ENCODE measurements at regions not wholly inside any gene's neighbourhood (a gene's known extent, or its start where the extent isn't known, plus 50 kb on each side); places are given as distances from the start of the nearest gene placed in this dataset.

GRCh38 chr1:87437663-87438295 is 109.1 kb downstream of the LMO4 start:
- DNase-seq (ENCODE audit: low spot score): no peak

- DNase-seq (ENCODE audit: low spot score): no peak
These were observed 111.1 kb downstream of the LMO4 start for GRCh38 chr1:87439821-87440220.

DNA sequence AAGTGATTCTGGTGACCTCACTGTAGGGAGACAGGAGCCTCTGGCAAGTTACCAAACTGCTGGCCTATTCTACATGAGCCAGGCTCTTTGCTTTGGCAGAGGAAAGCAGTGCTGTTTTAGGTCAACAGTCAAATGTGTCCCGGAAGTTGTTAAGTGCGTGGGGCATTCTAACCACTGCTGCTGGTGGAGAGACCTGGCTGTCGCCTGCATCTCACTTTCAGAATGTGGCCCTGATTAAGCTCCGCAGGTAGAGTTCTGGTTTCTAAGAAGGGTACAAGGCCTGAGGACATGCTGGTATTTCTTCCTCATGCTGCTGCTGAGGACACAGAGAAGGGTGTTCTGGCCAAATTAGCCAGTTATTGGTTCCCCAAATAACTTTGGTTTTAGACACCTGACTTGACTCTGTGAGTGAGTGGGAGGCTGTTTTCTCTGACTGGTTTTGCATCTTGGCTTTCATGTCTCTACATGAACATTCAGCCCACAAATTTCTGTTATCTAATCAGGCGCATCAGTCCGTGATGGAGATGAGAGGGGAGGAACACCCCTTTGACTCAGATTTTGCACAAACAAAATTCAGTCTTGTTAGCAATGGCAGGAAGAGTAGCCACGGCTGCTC is 120.8 kb downstream of the LMO4 start:
- no peak for DNase-seq (ENCODE audit: low spot score)

DNA sequence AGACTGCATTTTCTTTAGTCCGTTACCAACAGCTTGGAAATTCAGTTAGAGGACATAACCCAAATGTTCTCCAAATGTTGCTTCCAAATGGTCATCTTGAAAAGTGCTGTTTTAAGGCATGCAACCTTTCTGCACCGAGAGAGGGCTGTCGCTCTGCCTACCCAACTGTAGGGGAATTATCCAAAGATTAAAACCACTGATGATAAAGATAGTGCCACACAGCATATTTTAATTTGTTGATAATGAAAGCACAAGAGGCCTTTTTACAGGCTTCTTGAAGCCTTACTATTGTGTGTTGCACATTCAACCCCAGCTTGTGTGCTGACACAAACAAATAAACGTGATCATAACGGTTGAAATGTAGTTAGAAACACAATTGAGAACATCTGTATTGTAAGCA is 121.5 kb downstream of the LMO4 start:
- no peak for DNase-seq (ENCODE audit: low spot score)

GRCh38 chr1:87450615-87451209 is 122.0 kb downstream of the LMO4 start:
- DNase-seq (ENCODE audit: low spot score): no peak

- DNase-seq (ENCODE audit: low spot score): no peak
These were observed 122.7 kb downstream of the LMO4 start for GRCh38 chr1:87451229-87451920.

- no peak for DNase-seq (ENCODE audit: low spot score)
These were observed 124.0 kb downstream of the LMO4 start for GRCh38 chr1:87452648-87453047.

DNA sequence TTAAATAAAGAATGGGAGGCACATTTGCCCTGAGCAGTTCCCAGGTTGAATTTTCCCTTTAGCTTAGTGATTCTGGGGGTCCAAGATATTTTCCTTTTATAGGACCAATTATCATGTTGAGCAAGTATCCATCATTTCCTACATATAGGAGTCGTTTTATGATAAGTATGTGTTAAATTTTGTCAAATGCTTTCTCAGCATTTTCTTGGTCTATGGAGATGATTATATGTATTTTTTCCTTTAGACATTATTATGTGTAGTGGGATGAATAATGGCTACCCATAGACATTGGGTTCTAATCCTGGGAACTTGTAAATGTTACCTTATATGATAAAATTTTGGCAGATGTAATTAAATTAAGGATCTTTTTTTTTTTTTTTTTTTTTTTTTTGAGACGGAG is 128.7 kb downstream of the LMO4 start:
- DNase-seq (ENCODE audit: low spot score): no peak

DNA sequence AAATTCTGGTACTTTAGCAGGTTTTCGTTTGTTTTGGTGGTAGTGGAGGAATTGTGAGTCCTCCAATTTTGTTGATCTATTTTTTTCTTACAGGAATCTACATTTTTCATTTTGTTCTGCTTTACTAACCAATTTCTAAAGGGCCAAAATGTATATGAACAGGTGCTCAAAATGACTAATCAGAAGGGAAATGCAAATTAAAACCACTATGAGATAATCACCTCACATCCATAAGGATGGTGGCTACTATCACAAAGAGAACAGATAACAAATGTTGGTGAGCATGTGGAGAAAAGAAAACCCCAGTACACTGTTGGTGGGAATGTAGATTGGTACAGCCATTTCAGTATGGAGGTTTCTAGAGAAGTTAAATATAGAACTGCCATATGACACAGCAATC is 134.2 kb downstream of the LMO4 start:
- no peak for DNase-seq (ENCODE audit: low spot score)

DNA sequence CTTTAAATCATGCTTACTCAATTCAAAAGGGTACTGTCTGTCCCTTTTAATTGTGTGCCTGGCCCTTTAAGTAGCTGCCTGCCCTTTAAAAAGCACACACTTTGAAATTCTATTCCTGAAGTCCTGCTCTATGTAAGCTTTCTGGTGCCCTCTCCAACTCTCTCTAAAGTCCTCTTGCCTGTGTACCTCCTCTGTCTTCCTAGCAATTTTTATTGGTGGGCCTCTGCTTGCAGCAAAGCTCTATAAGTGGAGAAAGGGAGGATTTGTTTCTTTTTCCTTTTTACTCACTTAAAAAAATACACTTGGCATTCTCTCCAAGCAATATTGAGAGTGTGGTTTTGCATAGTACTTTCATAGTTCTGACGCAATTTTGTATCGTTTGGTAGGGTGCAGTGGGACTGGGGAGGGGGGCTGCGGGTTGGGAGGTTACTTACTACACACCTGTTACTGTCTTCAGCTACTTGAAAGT is 135.4 kb downstream of the LMO4 start:
- no peak for DNase-seq (ENCODE audit: low spot score)

GRCh38 chr1:87466621-87467020 is 137.9 kb downstream of the LMO4 start:
- no peak for DNase-seq (ENCODE audit: low spot score)

GRCh38 chr1:87472716-87473115 is 144.0 kb downstream of the LMO4 start:
- DNase-seq (ENCODE audit: low spot score): no peak

- DNase-seq (ENCODE audit: low spot score): no peak
These were observed 144.6 kb downstream of the LMO4 start for GRCh38 chr1:87473203-87473661.

- no peak for DNase-seq (ENCODE audit: low spot score)
These were observed 145.4 kb downstream of the LMO4 start for GRCh38 chr1:87474098-87474497.

DNA sequence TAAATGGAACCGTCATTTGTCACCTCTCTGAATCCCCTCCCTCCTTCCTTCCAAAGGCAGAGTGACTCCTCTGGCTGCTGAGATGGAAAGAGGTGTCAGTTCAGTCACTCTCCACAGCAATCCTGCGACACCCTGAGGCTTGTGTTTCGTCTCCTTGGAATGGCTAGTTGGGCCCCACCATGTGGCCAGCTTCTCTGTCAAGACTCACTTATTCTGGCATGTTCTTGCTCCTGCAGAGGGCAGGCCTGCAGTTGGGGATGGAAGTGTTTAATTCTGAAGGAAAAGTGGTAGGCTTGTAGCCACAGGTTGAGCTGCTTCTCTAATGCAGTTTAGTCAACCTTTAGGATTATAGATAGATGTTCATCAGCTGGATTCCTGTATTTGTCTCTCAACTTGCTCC is 149.6 kb downstream of the LMO4 start:
- no peak for DNase-seq (ENCODE audit: low spot score)

- no peak for DNase-seq (ENCODE audit: low spot score)
These were observed 166.5 kb downstream of the LMO4 start for GRCh38 chr1:87495147-87495546.

- DNase-seq (ENCODE audit: low spot score): no peak
These were observed 167.2 kb downstream of the LMO4 start for GRCh38 chr1:87495870-87496269.

- DNase-seq (ENCODE audit: low spot score): no peak
These were observed 168.9 kb downstream of the LMO4 start for GRCh38 chr1:87497380-87498203.

- DNase-seq (ENCODE audit: low spot score): no peak
These were observed 173.1 kb downstream of the LMO4 start for GRCh38 chr1:87501738-87502137.

DNA sequence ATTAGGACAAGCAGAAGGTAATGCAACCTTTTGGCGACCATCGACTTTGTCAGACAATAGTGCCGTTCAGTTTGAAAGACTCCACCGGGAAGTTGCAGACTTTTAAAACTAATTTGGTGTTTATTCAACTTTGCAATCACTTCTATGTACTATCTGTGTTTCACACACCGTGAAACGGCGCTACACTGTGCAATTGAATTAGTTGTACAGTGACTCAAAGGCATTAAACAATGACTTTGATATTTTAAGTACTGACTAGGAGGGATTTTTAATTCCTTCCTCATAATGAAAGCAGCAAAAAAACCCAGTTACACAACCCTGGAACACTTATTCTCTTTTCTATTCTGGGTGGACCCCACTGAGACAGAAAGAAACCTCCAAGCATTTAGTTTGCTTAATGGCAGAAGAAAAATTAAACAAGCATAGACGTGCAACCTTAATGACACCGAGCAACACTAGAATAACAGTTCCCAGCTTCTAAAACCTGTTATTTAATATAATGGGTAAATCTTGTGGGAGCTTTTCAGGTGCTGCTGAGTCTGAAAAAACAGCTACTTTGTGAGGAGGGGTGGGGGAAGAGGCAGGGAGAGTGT is 176.8 kb downstream of the LMO4 start:
- no peak for DNase-seq (ENCODE audit: low spot score)

- DNase-seq (ENCODE audit: low spot score): no peak
These were observed 177.5 kb downstream of the LMO4 start for GRCh38 chr1:87506147-87506546.
